NCI-H345 (cell line): ENCODE measurements at regions not wholly inside any gene's neighbourhood (a gene's known extent, or its start where the extent isn't known, plus 50 kb on each side); places are given as distances from the start of the nearest gene placed in this dataset.
"Not testable (repeated sequence)": the region's sequence is repeated elsewhere in the genome, so short reads cannot be mapped to it uniquely, and the experiment has no call there.

Source experiments
- DNase-seq: peaks from one replicate; lab custom pipeline; 2025; lab: John Stamatoyannopoulos, UW

- DNase-seq: no peak
Observed at GRCh38 chr5:164206196-164206595, 700.8 kb downstream of the MAT2B start.

GRCh38 chr5:164207646-164208045 is 702.2 kb downstream of the MAT2B start:
- DNase-seq: no peak

- no peak for DNase-seq
Observed at GRCh38 chr5:164210491-164210890, 705.1 kb downstream of the MAT2B start.

- DNase-seq: no peak
Observed at GRCh38 chr5:164214698-164215097, 709.3 kb downstream of the MAT2B start.

- DNase-seq: no peak
Observed at GRCh38 chr5:164217464-164217863, 712.0 kb downstream of the MAT2B start.

GRCh38 chr5:164220522-164220921 is 715.1 kb downstream of the MAT2B start:
- DNase-seq: no peak

- no peak for DNase-seq
Observed at GRCh38 chr5:164224236-164224635, 718.8 kb downstream of the MAT2B start.

- DNase-seq: no peak
Observed at GRCh38 chr5:164224772-164225171, 719.4 kb downstream of the MAT2B start.

GRCh38 chr5:164230341-164230740 is 724.9 kb downstream of the MAT2B start:
- no peak for DNase-seq

GRCh38 chr5:164233791-164234190 is 728.4 kb downstream of the MAT2B start:
- DNase-seq: no peak

- no peak for DNase-seq
Observed at GRCh38 chr5:164234321-164234720, 728.9 kb downstream of the MAT2B start.

- DNase-seq: no peak
Observed at GRCh38 chr5:164235300-164235891, 730.0 kb downstream of the MAT2B start.

- DNase-seq: no peak
Observed at GRCh38 chr5:164237486-164237885, 732.1 kb downstream of the MAT2B start.

- DNase-seq: not testable (repeated sequence)
Observed at GRCh38 chr5:164251781-164252180, 746.4 kb downstream of the MAT2B start.

GRCh38 chr5:164253764-164254163 is 748.3 kb downstream of the MAT2B start:
- DNase-seq: no peak

- DNase-seq: no peak
Observed at GRCh38 chr5:164255598-164256213, 750.3 kb downstream of the MAT2B start.

GRCh38 chr5:164256351-164256750 is 750.9 kb downstream of the MAT2B start:
- DNase-seq: no peak

GRCh38 chr5:164256954-164257353 is 751.5 kb downstream of the MAT2B start:
- DNase-seq: no peak

- no peak for DNase-seq
Observed at GRCh38 chr5:164265566-164265965, 760.1 kb downstream of the MAT2B start.

GRCh38 chr5:164266571-164266970 is 761.2 kb downstream of the MAT2B start:
- no peak for DNase-seq

- DNase-seq: no peak
Observed at GRCh38 chr5:164277720-164278119, 772.3 kb downstream of the MAT2B start.

- no peak for DNase-seq
Observed at GRCh38 chr5:164289526-164289925, 784.1 kb downstream of the MAT2B start.

GRCh38 chr5:164296603-164297080 is 791.2 kb downstream of the MAT2B start:
- DNase-seq: no peak

- no peak for DNase-seq
Observed at GRCh38 chr5:164298165-164298564, 792.7 kb downstream of the MAT2B start.
